ACC112 (cell line): ENCODE measurements at regions not wholly inside any gene's neighbourhood (a gene's known extent, or its start where the extent isn't known, plus 50 kb on each side); places are given as distances from the start of the nearest gene placed in this dataset.
"Not testable (repeated sequence)": the region's sequence is repeated elsewhere in the genome, so short reads cannot be mapped to it uniquely, and the experiment has no call there.

Experiments used
- H2AFZ ChIP-seq: fragments of 200-600 bp; sonication (generic); one replicate; pipeline ENCODE4 v1.6.0; 2017; ENCODE audit warnings: antibody characterized with exemption, low read length; ENCODE audit not compliant: unreplicated experiment
- H3K27ac ChIP-seq: fragments of 200-600 bp; sonication (generic); 2 replicates; pipeline ENCODE4 v1.5.1; 2014; ENCODE audit warnings: low read depth, mild to moderate bottlenecking, antibody characterized with exemption, low read length, moderate library complexity
- H3K27me3 ChIP-seq: fragments of 200-600 bp; sonication (generic); 2 replicates; pipeline ENCODE4 v1.6.1; 2014; ENCODE audit warnings: mild to moderate bottlenecking, antibody characterized with exemption, low read length, moderate library complexity, mixed read lengths; ENCODE audit not compliant: insufficient read depth
- H3K36me3 ChIP-seq: fragments of 200-600 bp; sonication (generic); 2 replicates; pipeline ENCODE4 v1.6.1; 2016; ENCODE audit warnings: mild to moderate bottlenecking, antibody characterized with exemption, low read length, moderate library complexity, mixed read lengths; ENCODE audit not compliant: insufficient read depth
- H3K4me1 ChIP-seq: fragments of 200-600 bp; sonication (generic); one replicate; pipeline ENCODE4 v1.6.1; 2016; ENCODE audit warnings: low read length, mixed read lengths; ENCODE audit not compliant: insufficient read depth, unreplicated experiment, control insufficient read depth
- H3K4me3 ChIP-seq: fragments of 200-600 bp; sonication (generic); 2 replicates; pipeline ENCODE4 v1.5.1; 2014; ENCODE audit warnings: mild to moderate bottlenecking, low read depth, low read length
- H3K79me2 ChIP-seq: fragments of 200-600 bp; sonication (generic); one replicate; pipeline ENCODE4 v1.6.0; 2016; ENCODE audit warnings: low read length; ENCODE audit not compliant: control insufficient read depth, unreplicated experiment, insufficient read depth

- H2AFZ ChIP-seq: no peak overlapping the region
- H3K79me2 ChIP-seq: no peaks in the 10 kb centered on the region
- no peaks in the 10 kb centered on the region for H3K27me3 ChIP-seq
- H3K4me3 ChIP-seq: no peak overlapping the region
- no peak overlapping the region for H3K27ac ChIP-seq
- H3K4me1 ChIP-seq: no peaks in the 10 kb centered on the region
- H3K36me3 ChIP-seq: no peaks in the 10 kb centered on the region
Measured at GRCh38 chr1:14404862-14405301, 193.6 kb upstream of the KAZN start.

GRCh38 chr1:14412235-14412634 is 186.2 kb upstream of the KAZN start:
- H3K27me3 ChIP-seq: no peaks in the 10 kb centered on the region
- H2AFZ ChIP-seq: no peak overlapping the region

GRCh38 chr1:14413819-14414490 is 184.5 kb upstream of the KAZN start:
- Histone ChIP-seq H3K36me3 (no peaks in the 10 kb centered on the region), H2AFZ (no peak overlapping the region), H3K27ac (no peak overlapping the region), H3K79me2 (no peaks in the 10 kb centered on the region), H3K4me1 (peaks cover 4% of the 10 kb centered on the region), H3K4me3 (no peak overlapping the region), H3K27me3 (no peaks in the 10 kb centered on the region)

More at GRCh38 chr1:14412235-14412634, 186.2 kb upstream of the KAZN start:
- Histone ChIP-seq H3K4me1 (peaks cover 4% of the 10 kb centered on the region), H3K27ac (no peak overlapping the region), H3K36me3 (no peaks in the 10 kb centered on the region), H3K79me2 (no peaks in the 10 kb centered on the region), H3K4me3 (no peak overlapping the region)

- Histone ChIP-seq H3K36me3 (no peaks in the 10 kb centered on the region), H3K27ac (no peak overlapping the region), H3K27me3 (no peaks in the 10 kb centered on the region), H3K4me3 (no peak overlapping the region), H2AFZ (no peak overlapping the region), H3K79me2 (no peaks in the 10 kb centered on the region), H3K4me1 (peaks cover 4% of the 10 kb centered on the region)
Measured at GRCh38 chr1:14415396-14415795, 183.1 kb upstream of the KAZN start.

- H3K4me1 ChIP-seq, H3K4me3 ChIP-seq, H3K27me3 ChIP-seq, H3K36me3 ChIP-seq, H2AFZ ChIP-seq, H3K27ac ChIP-seq, H3K79me2 ChIP-seq: not testable (repeated sequence)
Measured at GRCh38 chr1:14419778-14420218, 178.7 kb upstream of the KAZN start.

- Histone ChIP-seq H3K27ac (no peak overlapping the region), H3K4me3 (no peak overlapping the region), H3K4me1 (no peaks in the 10 kb centered on the region), H3K27me3 (no peaks in the 10 kb centered on the region), H3K79me2 (no peaks in the 10 kb centered on the region), H3K36me3 (no peaks in the 10 kb centered on the region), H2AFZ (no peak overlapping the region)
Measured at GRCh38 chr1:14420686-14421085, 177.8 kb upstream of the KAZN start.

- H3K27ac ChIP-seq: no peak overlapping the region
Measured at GRCh38 chr1:14421295-14421976, 177.0 kb upstream of the KAZN start.

GRCh38 chr1:14421977-14422609 is 176.4 kb upstream of the KAZN start:
- H3K4me1 ChIP-seq: no peaks in the 10 kb centered on the region
- no peaks in the 10 kb centered on the region for H3K79me2 ChIP-seq
- no peak overlapping the region for H3K27ac ChIP-seq
- H2AFZ ChIP-seq: no peak overlapping the region
- H3K4me3 ChIP-seq: no peak overlapping the region
- no peaks in the 10 kb centered on the region for H3K27me3 ChIP-seq
- no peaks in the 10 kb centered on the region for H3K36me3 ChIP-seq

More at GRCh38 chr1:14421295-14421976, 177.0 kb upstream of the KAZN start:
- H3K27me3 ChIP-seq: no peaks in the 10 kb centered on the region
- no peaks in the 10 kb centered on the region for H3K79me2 ChIP-seq
- no peak overlapping the region for H3K4me3 ChIP-seq
- no peaks in the 10 kb centered on the region for H3K36me3 ChIP-seq
- H2AFZ ChIP-seq: no peak overlapping the region
- H3K4me1 ChIP-seq: no peaks in the 10 kb centered on the region

- Histone ChIP-seq H3K4me3 (no peak overlapping the region), H3K27me3 (no peaks in the 10 kb centered on the region), H3K27ac (no peak overlapping the region)
Measured at GRCh38 chr1:14424325-14425002, 174.0 kb upstream of the KAZN start.

GRCh38 chr1:14426854-14427253 is 171.6 kb upstream of the KAZN start:
- Histone ChIP-seq H3K4me3 (no peak overlapping the region), H3K36me3 (no peaks in the 10 kb centered on the region), H3K79me2 (no peaks in the 10 kb centered on the region), H3K4me1 (no peaks in the 10 kb centered on the region), H3K27me3 (no peaks in the 10 kb centered on the region), H2AFZ (no peak overlapping the region), H3K27ac (no peak overlapping the region)

More at GRCh38 chr1:14424325-14425002, 174.0 kb upstream of the KAZN start:
- no peaks in the 10 kb centered on the region for H3K4me1 ChIP-seq
- H2AFZ ChIP-seq: no peak overlapping the region
- no peaks in the 10 kb centered on the region for H3K36me3 ChIP-seq
- no peaks in the 10 kb centered on the region for H3K79me2 ChIP-seq
